WI38 (cell line): ENCODE measurements at regions not wholly inside any gene's neighbourhood (a gene's known extent, or its start where the extent isn't known, plus 50 kb on each side); places are given as distances from the start of the nearest gene placed in this dataset.

Experiments
- H3K4me3 ChIP-seq: 2 replicates; pipeline ENCODE4 v1.5.1; 2011; ENCODE audit warnings: low read depth, mild to moderate bottlenecking, control low read depth, low read length
- TF ChIP-seq, protein P1 (sequence below): IDR thresholded peaks from 2 replicates; pipeline ENCODE4 v1.5.1; 2012; ENCODE audit warnings: low read depth, mild to moderate bottlenecking, control low read depth, low read length

DNA sequence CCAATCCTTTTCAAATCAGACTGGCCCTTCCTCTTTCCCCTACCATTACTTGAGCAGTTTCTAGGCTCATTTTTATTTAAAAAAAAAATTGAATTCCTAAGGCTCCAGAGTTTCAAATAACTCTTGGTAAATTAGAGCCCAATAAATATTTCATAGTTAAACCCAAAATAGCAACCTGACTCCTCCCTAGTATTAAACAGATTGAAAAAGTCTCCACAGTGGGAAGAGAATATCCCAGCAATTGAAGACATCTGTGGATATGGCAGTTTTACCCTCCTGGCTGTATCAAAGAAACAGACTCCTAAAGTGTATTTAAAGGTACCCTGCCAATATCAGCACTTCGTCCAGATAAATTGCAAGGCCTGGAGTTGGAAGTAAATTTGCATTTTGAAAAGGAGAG lies 52.7 kb upstream of the GDNF start:
- TF ChIP-seq, protein P1, sequence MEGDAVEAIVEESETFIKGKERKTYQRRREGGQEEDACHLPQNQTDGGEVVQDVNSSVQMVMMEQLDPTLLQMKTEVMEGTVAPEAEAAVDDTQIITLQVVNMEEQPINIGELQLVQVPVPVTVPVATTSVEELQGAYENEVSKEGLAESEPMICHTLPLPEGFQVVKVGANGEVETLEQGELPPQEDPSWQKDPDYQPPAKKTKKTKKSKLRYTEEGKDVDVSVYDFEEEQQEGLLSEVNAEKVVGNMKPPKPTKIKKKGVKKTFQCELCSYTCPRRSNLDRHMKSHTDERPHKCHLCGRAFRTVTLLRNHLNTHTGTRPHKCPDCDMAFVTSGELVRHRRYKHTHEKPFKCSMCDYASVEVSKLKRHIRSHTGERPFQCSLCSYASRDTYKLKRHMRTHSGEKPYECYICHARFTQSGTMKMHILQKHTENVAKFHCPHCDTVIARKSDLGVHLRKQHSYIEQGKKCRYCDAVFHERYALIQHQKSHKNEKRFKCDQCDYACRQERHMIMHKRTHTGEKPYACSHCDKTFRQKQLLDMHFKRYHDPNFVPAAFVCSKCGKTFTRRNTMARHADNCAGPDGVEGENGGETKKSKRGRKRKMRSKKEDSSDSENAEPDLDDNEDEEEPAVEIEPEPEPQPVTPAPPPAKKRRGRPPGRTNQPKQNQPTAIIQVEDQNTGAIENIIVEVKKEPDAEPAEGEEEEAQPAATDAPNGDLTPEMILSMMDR: no peak
- H3K4me3 ChIP-seq: no peak overlapping the region

DNA sequence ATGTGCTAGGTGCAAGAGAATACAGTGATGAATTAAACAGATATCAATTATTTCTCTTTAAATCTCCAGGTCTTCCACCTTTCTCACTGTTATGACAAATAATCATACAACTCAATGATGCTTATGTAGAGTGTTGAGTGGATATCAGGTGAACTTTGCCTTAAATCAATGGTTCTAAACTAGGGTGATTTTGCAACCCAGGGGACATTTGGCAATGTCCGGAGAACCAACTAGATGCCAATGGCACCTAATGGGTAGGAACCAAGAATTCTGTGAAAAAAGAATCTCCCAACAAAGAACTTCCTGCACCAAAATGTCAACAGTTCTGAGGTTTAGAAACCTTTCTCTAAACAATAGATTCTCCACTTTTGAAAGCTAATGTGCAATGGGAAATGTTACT lies 52.0 kb upstream of the GDNF start:
- no peak overlapping the region for H3K4me3 ChIP-seq
- TF ChIP-seq, protein P1: no peak

DNA sequence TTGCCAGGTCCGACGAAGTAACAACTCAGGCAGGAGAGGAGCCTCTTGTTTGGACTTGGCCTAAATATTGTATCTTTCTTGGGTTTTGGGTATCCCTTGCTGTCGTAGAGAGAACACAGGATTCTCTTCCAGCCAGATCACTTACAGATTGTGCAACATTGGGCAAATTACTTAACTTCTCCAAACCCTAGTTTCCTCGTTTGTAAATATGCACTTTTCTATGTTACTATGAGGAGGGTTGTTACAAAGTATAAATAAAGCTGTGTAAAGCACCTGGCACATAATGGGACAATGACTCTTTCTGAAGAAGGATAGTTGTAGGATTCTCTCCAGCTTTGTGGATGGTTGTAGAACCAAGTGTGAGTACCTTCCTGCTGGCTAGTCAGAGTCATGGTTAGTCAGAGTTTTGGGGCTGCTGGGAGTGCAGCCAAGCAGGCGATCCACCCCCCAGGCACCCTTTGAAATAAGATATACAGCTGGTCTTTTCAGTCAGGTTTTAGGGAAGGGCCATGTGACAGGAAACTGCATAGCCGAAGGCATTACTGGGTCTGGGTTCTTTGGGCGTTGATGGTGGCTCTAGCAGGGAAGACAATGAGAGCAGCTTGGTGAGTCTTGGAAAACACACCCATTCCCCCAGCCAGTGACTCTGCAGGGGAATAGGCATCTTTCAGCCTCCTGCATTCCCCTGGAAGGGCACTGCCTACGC lies 49.9 kb upstream of the GDNF start:
- TF ChIP-seq, protein P1: no peak
- no peak overlapping the region for H3K4me3 ChIP-seq
